ENCODE measurements at regions not wholly inside any gene's neighbourhood (a gene's known extent, or its start where the extent isn't known, plus 50 kb on each side); places are given as distances from the start of the nearest gene placed in this dataset.

GRCh38 chr12:92465786-92466295, 236.9 kb upstream of the PLEKHG7 start:
- TF ChIP-seq, protein P1, sequence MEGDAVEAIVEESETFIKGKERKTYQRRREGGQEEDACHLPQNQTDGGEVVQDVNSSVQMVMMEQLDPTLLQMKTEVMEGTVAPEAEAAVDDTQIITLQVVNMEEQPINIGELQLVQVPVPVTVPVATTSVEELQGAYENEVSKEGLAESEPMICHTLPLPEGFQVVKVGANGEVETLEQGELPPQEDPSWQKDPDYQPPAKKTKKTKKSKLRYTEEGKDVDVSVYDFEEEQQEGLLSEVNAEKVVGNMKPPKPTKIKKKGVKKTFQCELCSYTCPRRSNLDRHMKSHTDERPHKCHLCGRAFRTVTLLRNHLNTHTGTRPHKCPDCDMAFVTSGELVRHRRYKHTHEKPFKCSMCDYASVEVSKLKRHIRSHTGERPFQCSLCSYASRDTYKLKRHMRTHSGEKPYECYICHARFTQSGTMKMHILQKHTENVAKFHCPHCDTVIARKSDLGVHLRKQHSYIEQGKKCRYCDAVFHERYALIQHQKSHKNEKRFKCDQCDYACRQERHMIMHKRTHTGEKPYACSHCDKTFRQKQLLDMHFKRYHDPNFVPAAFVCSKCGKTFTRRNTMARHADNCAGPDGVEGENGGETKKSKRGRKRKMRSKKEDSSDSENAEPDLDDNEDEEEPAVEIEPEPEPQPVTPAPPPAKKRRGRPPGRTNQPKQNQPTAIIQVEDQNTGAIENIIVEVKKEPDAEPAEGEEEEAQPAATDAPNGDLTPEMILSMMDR (conservative IDR thresholded peaks at IDR 0.05) = no peak
- TF ChIP-seq EZH2 (IDR thresholded peaks at IDR 0.05; ENCODE audit: low read depth) = no peak
